PC-9 (cell line): ENCODE measurements at regions not wholly inside any gene's neighbourhood (a gene's known extent, or its start where the extent isn't known, plus 50 kb on each side); places are given as distances from the start of the nearest gene placed in this dataset.

ENCODE experiments used
- CTCF ChIP-seq: fragments of 200-600 bp; sonication (generic); conservative IDR thresholded peaks from 2 replicates; pipeline ENCODE4 v1.6.1; 2017; ENCODE audit warnings: mixed run types, antibody characterized with exemption, mild to moderate bottlenecking, moderate library complexity
- EZH2 ChIP-seq: fragments of 200-600 bp; sonication (generic); IDR thresholded peaks from 2 replicates; pipeline ENCODE4 v1.8.0; 2017; ENCODE audit warnings: antibody characterized with exemption, low read depth

GRCh38 chr6:22432060-22432459, 135.2 kb upstream of the PRL start:
- TF ChIP-seq CTCF (no peak), EZH2 (no peak)
